NCI-H187 (cell line): ENCODE measurements at regions not wholly inside any gene's neighbourhood (a gene's known extent, or its start where the extent isn't known, plus 50 kb on each side); places are given as distances from the start of the nearest gene placed in this dataset.
A peak's percentile ranks its signal among the peaks of the same experiment; 100 is the strongest.

Source experiments
- DNase-seq, 2 experiments: peaks; one replicate each; lab custom pipeline; 2025; lab: John Stamatoyannopoulos, UW

DNA sequence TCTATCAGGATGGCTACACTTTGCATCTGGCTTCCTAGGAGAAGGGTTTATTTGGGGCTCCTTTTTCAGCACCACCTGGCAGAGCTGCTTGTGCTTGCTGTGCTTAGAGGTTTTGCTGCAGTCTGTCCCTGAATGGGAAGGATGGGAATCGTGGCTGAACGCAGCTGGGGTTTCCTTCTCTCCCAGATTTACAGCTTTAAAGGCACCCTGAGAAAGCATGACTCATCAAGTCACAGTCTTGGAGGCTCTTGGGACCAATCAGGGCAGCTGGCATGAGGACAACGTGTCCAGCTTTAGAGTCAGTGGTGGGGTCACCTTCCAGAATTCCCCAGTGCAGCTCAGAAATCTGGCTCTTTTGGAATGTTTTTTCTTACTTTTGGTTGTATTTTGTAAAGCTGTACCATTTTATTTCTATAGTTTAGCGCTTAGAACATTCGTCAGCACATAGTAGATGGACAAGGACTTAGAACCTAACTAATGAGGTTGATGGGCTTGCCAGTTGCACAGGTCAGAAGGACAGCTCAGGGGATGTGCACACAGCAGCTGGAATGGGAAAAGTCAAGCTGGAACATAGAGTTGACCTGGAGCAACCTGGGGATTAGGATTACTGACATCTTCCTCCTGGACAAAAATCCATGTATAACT lies 222.6 kb downstream of the PRDM2 start:
- no peak for DNase-seq

DNA sequence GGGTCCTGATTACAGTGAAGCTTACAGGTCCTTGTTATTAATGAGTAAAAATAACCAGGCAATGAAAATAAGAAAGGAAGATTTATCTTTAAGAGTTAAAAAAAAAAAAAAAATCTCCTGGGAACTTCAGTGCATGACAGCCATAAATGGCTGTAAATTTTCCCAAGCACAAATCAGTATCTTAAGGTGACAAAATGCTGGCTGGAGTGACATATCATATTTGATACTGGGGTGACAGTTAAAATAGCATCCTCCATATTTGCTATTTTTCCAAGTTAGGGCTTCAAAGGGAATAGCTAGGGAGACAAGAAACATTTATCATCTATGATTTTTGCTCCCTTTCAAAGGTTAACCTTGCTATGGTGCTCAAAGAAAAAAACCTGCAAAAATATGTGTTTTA lies 226.6 kb downstream of the PRDM2 start:
- DNase-seq = no peak

GRCh38 chr1:13927736-13928135 lies 227.7 kb downstream of the PRDM2 start:
- no peak for DNase-seq

DNA sequence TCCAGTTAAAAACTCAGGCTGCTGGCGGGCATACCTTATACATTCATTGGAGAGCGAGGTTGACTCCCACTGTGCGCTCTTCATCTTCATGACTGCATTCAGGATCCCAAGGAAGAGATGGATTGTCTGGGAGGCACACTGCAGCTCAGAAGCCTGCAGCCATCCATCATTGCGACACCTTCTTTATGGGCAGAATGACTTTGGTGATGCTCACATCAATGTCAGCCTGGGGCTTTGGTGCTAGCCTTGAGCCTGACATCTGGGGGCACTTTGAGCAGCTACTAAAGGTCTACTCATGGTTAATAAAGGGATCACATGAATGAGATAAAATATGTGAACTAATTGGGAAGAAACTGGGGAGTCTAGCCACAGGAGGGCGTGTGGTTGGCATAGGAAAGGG lies 229.3 kb downstream of the PRDM2 start:
- DNase-seq = no peak

DNA sequence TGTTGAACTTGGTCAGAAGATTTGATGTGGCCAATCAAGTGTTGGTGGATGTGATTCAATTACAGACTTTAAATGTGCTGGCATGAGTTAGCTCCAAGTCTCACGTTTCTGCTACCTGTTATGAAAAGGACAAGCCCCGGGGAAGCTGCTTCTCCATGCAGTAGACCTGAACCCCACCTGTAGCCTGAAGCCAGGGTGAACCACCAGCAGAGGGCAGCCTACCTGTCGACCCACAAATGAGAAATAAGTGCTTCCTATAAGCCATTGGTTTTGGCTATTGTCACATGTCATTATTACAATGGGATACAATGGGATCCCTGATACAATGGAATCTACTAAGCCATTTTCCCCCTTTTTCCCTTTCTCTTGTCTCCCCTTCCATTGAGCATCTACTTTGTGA lies 230.2 kb downstream of the PRDM2 start:
- no peak for DNase-seq

GRCh38 chr1:13931226-13931625 lies 231.2 kb downstream of the PRDM2 start:
- DNase-seq = no peak

DNA sequence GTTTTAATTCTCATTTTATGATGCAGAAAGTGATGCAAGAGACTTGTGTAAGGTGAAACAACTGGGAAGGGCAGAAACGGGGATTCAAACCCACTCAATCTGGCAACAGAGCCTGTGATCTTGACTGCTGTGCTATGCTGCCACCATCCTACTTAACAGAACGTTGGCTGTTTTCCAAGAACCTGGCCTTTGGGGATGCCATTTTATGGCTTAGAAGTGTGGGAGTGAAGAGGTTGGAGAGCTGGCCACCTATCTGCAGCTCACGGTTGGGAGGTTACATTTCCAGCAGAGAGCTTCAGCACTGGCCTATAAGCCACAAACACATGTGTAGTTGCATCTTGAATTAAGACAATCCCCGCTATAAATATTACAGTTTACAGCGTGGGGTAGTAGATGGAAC lies 235.3 kb downstream of the PRDM2 start:
- DNase-seq = peak; percentile 63 to 77

DNA sequence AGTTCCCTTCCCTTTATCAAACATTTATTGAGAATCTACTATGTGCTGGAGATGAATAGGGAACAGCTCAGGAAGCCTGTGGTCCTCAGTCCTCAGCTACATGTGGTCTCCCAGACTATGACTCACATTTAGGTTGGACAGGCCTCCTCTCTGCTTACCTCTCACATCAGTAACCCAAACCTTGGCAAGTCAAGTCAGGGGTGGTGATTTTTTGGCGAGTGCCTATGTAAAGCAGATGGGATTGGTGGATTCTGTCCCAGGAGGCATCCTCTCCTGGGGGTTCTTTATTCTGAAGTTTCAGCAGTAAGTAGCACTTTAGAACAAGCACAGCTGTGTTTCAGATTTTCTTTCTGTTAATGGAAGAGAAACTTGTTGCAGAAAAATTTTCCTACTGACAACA lies 241.3 kb downstream of the PRDM2 start:
- no peak for DNase-seq

DNA sequence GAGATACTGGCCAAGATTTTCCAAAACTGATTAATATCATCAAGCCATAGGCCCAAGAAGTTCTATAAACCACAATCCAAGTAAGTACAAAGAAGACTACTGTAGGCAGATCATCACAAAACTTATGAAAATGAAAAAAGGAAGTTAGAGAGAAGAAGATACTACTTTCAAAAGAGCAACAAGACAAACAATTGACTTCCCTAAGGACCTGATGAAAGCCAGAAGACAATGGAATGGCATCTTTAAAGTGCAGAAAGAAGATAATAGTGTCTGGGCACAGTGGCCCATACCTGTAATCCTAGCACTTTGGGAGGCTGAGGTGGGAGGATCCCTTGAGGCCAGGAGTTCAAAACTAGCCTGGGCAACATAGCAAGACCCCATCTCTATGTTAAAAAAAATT lies 243.1 kb downstream of the PRDM2 start:
- no peak for DNase-seq

DNA sequence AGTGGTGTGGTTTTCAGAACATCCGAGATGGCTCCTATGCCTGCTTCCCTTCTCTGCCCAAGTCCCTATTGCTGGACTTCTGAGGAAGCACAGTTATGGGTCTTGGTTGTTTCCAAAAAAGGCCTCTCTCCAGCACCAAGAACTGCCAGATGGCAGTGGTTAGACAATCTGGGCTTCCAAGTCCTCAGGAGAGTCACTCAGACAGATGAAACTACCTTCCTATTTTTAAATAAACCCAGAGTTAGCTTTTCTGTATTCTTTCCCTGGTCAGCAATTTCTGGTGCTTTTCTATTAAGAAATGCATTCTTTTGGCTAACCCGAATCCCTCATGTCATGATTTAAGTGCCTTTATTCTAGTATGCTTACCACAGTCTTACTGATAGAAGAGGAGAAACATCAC lies 245.9 kb downstream of the PRDM2 start:
- no peak for DNase-seq

DNA sequence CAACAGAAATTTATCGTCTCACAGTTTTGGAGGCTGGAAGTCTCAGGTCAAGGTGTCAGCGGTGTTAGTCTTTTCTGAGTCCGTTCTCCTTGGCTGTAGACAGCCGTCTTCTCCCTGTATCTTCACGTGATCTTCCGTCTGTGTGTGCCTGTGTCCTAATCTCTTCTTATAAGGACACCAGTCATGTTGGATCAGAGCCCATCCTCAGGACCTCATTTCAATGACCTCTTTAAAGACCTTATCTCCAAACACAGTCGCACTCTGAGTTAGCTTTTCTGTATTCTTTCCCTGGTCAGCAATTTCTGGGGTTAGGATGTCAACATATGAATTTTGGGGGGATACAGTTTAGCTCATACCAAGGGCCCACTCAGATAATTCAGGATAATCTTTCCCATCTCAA lies 247.7 kb downstream of the PRDM2 start:
- no peak for DNase-seq

DNA sequence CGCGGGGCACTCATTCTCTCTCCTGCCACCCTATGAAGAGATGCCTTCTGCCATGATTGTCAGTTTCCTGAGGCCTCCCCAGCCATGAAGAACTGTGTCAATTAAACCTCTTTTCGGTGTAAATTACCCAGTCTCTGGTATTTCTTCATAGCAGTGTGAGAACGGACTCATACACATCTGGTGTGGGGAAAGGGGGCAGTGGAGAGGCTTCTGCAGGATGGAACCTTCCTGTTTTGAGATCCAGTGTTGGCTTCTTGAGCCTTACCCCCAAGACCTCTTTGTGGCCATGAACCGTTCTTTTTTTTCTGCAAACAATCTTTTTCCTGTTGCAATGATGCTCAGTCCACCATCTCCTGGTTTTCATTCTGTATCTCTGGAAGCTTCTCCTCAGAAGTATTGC lies 248.4 kb downstream of the PRDM2 start:
- no peak for DNase-seq

DNA sequence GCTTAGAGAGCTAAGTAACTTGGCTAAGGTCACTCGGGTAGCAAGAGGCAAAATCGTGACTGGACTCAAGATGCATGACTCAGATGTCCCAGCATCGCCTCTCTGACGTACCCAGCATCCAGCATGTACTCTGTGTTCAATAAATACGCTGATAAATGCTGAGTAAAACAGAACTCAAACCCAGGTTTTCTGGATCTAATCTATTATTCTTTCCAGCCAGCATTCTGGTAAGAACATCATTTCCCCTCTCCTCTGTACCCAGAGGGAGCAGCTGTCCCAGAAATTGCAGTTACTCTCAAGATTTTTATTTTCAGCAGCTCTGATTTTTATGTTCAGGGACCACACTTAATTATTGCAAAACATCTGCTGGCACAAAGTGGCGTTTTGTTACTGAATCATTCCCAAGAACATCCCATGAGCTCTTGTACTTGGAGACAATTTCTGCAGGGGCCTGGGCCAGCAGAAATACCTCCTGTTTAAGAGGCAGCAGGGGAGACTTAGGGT lies 249.0 kb downstream of the PRDM2 start:
- DNase-seq = no peak

GRCh38 chr1:13949546-13949945 lies 249.6 kb downstream of the PRDM2 start:
- no peak for DNase-seq

DNA sequence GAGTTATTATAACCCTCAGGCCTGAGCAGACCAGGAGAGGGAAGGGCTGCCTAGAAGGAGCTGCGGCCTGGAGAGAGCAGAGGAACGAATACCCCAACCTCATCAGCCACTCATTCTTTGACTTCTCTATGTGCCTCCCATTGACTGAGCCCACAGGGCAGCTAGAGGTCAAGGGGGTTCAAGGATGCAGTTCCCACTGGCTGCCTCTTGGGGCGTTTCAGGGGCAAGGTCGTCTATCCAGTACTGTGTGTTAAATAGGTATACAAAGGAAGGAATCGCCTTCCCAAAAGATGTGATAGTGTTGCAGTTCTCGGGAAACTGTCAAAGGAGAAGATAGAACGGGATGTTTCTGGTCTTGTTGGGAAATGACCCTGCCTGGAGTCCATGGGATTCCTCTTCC lies 250.6 kb downstream of the PRDM2 start:
- no peak for DNase-seq

GRCh38 chr1:13951793-13952751 lies 252.1 kb downstream of the PRDM2 start:
- DNase-seq = no peak

DNA sequence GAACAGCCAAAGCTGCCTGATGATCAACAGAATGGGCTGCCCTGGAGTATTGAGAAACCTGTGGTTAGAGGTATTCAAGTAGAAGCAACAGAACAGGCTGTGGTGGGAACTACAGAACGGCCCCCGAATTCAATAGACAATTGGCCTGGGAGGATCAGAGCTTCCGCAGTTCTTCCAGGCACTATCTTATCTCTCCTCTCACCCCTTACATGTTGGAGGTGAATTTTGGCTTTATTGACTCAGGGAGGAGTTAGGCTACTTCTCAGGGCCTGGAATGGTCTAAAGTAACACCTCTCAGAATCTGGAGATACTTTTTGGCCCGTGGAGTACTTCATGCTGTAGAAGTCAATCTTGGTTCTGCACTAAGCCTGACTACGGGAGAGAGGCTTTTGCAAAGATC lies 253.0 kb downstream of the PRDM2 start:
- no peak for DNase-seq

- no peak for DNase-seq
These were observed 256.4 kb downstream of the PRDM2 start for GRCh38 chr1:13956393-13956792.

DNA sequence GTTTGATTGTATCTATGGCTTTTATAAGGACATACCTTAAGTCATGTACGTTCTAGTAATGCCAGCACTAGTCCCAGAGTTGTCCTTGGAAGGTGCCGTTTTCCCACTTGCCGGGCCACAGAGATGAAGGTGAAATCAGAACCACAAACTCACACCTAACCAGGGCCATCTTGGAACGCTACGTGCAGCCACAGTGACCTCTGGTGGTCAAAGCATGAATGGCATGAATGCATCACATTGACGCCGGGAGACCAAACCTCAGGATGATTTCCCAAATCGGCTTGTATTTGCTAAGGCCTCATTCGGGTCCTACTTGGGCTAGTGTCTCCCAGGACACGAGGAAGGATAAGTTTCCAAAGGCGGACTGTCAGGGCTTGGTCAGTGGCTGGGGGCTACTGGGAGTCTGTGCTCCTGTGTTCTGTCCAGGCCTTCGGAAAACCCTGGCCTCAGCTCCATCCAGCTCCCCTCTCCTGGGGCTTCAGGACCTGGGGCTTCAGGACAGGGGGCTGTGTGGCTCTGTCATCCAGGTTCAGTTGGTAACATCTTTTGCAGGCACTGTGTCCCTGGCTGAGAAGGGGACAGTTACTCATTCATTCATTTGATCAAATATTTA lies 260.5 kb downstream of the PRDM2 start:
- DNase-seq = peak; percentile 42 to 68

DNA sequence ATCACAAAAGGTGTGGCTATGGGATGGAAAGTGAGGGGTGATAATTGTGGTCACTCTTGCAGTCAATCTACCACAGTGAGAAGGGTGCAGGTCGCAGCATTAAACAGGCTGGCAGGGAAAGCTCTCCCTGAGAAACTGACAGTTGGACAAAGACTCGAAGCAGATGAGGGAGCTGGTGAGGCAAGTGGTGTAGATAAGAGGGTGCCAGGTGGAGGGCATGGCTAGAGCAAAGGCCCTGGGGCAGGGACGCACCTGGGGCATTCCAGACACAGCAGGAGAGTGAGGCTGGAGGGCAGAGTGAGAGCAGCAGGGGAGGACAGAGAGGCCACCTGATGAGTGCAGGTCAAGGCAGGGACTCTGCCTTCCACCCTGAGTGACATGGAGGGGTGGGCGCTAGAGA lies 264.8 kb downstream of the PRDM2 start:
- no peak for DNase-seq

- DNase-seq = peak in 1 of 2 experiments; percentile 18
These were observed 265.9 kb downstream of the PRDM2 start for GRCh38 chr1:13965770-13966398.

DNA sequence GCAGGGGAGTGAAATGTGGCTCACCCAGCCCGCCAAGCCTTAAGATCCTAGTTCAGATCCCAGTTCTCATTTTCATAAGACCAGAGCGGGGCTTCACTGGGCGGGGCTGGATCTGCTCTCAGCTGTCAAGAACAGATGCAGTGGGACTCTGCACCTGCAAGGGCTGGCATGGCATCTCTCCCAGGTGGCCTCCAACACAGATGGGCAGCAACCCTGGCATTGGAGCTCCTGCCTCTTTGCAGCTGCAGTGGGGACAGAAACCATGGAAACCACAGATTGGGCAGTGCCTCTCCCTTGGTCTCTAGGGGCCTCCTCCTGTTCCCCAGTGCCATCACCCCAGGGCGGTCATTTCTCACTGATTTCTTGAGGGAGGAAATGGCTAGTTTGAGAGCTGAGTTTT lies 267.7 kb downstream of the PRDM2 start:
- DNase-seq = no peak
